HG03159 (cell line): ENCODE measurements at regions not wholly inside any gene's neighbourhood (a gene's known extent, or its start where the extent isn't known, plus 50 kb on each side); places are given as distances from the start of the nearest gene placed in this dataset.
"Not testable (repeated sequence)": the region's sequence is repeated elsewhere in the genome, so short reads cannot be mapped to it uniquely, and the experiment has no call there.

Experiments
- ATAC-seq: cut with Tn5 transposase; IDR thresholded peaks from one replicate; pipeline ENCODE4 v1.9.1; 2021; ENCODE audit warnings: mild to moderate bottlenecking, moderate library complexity; ENCODE audit not compliant: unreplicated experiment

DNA sequence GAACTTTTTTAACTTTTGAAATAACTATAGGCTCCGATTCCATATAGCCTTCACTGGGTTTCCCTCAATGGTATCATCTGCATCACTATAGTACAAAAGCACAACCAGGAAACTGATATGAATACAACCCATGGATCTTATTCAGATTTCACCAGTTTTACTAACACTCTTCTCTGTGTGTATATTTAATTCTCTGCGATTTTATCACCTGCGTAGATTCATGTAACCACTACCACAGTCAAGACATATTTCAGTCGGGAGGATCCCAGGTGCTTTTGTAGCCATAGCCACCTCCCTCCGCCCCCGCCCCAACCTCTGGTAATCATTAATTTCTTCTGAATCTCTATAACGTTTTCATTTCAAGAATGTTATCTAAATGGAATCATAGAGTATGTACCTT, 82.8 kb upstream of the C7orf33 start:
- no peak for ATAC-seq

- no peak for ATAC-seq
These were observed 76.3 kb upstream of the C7orf33 start for GRCh38 chr7:148514236-148514635.

DNA sequence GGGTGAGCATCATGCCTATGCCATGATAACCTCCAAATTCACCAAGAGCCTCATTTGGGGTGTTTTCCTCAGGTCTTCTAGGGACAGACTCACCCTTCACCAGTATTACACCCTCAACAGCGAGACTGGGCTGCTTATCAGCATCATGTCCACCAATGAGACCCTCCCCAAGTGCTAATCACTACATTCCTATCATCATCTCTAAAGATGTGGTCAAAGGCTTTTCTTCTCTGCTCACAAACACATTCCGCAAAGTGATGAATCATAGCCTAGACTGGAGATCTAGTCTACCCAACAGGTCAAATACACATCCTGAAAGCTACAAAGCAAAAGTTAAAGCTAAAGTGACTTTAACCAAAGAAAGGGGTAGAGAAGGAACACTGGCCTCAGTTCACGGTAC, 75.3 kb upstream of the C7orf33 start:
- no peak for ATAC-seq

- no peak for ATAC-seq
These were observed 74.6 kb upstream of the C7orf33 start for GRCh38 chr7:148515728-148516695.

DNA sequence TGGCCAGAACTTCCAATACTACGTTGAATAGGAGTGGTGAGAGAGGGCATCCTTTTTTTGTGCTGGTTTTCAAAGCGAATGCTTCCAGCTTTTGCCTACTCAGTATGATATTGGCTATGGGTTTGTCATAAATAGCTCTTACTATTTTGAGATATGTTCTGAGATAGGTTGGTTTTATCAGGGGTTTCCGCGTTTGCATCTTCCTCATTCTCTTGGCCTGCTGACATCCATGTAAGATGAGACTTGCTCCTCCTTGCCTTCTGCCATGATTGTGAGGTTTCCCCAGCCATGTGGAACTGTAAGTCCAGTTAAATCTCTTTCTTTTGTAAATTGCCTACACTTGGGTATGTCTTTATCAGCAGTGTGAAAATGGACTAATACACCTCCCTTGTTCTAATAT, 71.2 kb upstream of the C7orf33 start:
- not testable (repeated sequence) for ATAC-seq

DNA sequence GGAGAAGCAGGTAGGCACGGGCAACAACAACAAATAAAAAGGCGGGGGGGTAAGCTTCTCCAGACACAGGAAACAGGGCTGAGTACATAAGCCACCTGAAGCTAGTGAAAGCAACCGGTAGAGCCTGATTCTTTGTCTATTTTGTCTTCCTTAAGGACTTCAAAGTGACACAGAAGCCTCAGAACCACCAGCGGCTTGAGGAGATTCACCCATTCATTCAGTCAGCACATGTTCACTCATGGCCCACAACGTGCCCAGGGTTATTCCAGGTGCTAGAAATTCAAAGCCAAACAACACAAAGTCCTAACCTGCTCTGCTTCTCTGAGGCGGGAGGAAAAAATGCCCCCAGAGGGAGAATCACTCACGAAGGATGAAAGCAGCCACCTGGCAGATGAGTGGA, 69.3 kb upstream of the C7orf33 start:
- no peak for ATAC-seq

DNA sequence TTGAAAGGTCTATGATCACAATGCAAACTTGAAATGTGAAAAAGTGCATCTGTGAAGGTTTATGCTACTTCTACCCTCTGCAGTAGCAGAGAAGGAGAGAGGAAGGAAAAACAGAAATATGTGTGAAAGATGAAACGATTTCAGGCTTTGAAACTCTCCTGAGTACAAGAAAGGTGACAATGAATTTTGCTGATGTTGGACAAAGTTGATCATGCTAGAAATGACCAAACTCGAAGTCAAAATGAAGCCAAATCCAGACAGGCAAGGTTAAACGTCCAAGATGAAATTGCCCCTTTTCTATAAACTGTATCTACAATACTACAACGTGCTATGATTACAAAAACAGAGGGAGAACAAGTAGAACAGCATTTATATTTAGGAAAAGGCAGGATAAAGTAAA, 67.0 kb upstream of the C7orf33 start:
- ATAC-seq: no peak

GRCh38 chr7:148524479-148525224, 65.9 kb upstream of the C7orf33 start:
- no peak for ATAC-seq

DNA sequence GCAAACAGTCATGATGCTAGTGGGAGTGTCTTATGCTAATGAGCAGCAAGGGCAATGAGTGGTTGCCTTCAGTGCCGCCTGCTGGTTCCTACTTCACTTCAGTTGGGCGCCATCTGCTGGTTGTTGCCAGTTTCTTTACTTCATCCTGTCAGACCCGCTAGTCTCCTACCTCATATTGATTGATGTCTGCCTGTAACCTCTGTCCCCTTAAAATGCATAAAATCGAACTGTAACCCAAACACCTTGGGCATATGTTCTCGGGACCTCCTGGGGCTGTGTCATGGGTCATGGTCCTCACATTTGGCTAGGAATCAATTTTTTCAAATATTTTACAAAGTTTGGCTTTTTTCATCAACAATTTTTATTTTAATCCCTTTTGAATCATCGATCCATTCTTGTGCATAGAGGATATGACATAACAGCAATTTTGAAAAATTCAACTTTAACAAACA, 62.8 kb upstream of the C7orf33 start:
- peak; percentile 100 for ATAC-seq

- ATAC-seq: peak; percentile 70
These were observed 55.3 kb upstream of the C7orf33 start for GRCh38 chr7:148535217-148535616.

DNA sequence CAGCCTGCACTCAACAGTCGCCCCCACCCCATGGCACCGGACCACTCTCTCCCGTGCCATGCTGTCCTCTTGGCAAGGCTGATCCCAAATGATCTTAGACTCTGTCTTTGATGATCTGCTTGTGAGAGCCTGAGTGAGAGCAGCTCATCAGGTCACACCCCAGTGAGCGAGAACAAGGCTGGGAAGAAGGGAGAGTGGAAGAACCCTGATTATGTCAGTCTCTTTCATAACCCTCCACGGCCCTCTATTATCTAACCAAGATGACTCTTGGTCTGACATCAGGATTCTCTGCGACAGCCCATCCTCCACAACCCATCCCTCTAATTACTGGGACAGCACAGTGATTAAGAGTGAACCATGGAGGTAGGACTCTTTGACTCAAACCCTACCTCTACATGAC, 53.1 kb upstream of the C7orf33 start:
- no peak for ATAC-seq

DNA sequence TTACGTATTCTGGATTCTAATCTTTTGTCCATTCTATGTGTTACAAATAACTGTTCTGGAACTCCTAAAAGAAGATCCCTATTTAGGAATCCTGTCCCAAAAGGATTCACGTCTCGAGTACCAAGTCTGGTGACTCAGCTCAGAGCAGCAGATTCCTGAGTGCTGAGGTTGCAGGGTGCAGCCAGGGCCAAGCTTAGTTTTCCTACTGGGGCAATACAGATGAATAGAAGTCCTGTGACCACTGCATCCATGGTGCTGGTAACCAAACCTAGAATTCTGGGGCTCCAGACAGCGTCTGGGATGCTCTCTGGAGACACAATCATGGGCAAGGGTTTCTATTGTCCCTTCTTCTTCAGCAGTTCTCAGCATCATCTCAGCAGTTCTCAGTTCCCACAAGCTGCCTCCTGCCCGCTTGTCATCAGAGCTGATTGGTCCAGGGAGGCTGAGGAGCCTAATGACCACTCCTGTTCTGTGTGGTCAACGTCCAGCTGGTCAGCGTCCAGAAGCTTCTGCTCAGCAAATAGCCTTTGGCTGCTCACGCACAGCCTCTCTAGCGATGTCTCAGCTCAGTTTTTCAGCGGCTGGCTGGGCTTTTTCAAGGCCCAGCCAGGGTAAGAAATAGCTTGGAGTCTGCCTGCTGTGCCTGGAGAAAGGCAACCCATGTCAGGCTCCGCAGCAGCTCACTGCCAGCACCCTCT, 50.4 kb upstream of the C7orf33 start:
- no peak for ATAC-seq
